ENCODE measurements at regions not wholly inside any gene's neighbourhood (a gene's known extent, or its start where the extent isn't known, plus 50 kb on each side); places are given as distances from the start of the nearest gene placed in this dataset.

- Histone ChIP-seq H3K27ac (ENCODE audit: low read depth, low read length, poor library complexity, severe bottlenecking) (no peak overlapping the region), H3K9me2 (ENCODE audit: insufficient read depth, low read length) (no peaks in the 10 kb centered on the region), H3K79me2 (ENCODE audit: insufficient read depth, low read depth, low read length) (no peaks in the 10 kb centered on the region), H3K36me3 (ENCODE audit: insufficient read depth, low read length) (no peaks in the 10 kb centered on the region), H3K4me2 (ENCODE audit: low read length) (no peak overlapping the region), H2AFZ (ENCODE audit: low read length) (no peak overlapping the region), H3K9me3 (ENCODE audit: low read length) (no peaks in the 10 kb centered on the region), H3K4me3 (ENCODE audit: low read depth, low read length, poor library complexity, severe bottlenecking) (no peak overlapping the region), H3K4me1 (ENCODE audit: insufficient read depth, low read length, poor library complexity, severe bottlenecking) (no peaks in the 10 kb centered on the region), H4K20me1 (ENCODE audit: insufficient read depth, low read length) (no peaks in the 10 kb centered on the region)
- no TSS peak for BruUV-seq (replicated peaks)
- intact Hi-C loops (cut with micrococcal nuclease; ENCODE audit: unreplicated experiment): no loop called here
- POLR2A ChIA-PET: no interaction called here
- no peak for DNase-seq (ENCODE audit: low spot score)
- CTCF ChIA-PET (ENCODE audit: unreplicated experiment): no interaction called here
- TF ChIP-seq EZH2phosphoT487 (IDR thresholded peaks at IDR 0.05; ENCODE audit: borderline replicate concordance, low read depth, low read length) (no peak), CTCF (conservative IDR thresholded peaks at IDR 0.05; ENCODE audit: low read length) (no peak)
These were observed 669.3 kb downstream of the TOX3 start for GRCh38 chr16:51877686-51878085.

GRCh38 chr16:51876934-51877333 lies 670.0 kb downstream of the TOX3 start:
- Histone ChIP-seq H3K9me2 (ENCODE audit: insufficient read depth, low read length) (no peaks in the 10 kb centered on the region), H3K79me2 (ENCODE audit: insufficient read depth, low read depth, low read length) (no peaks in the 10 kb centered on the region), H2AFZ (ENCODE audit: low read length) (no peak overlapping the region), H3K27ac (ENCODE audit: low read depth, low read length, poor library complexity, severe bottlenecking) (no peak overlapping the region), H3K9me3 (ENCODE audit: low read length) (no peaks in the 10 kb centered on the region), H3K36me3 (ENCODE audit: insufficient read depth, low read length) (no peaks in the 10 kb centered on the region), H3K4me1 (ENCODE audit: insufficient read depth, low read length, poor library complexity, severe bottlenecking) (no peaks in the 10 kb centered on the region), H3K4me3 (ENCODE audit: low read depth, low read length, poor library complexity, severe bottlenecking) (no peak overlapping the region), H4K20me1 (ENCODE audit: insufficient read depth, low read length) (no peaks in the 10 kb centered on the region), H3K4me2 (ENCODE audit: low read length) (no peak overlapping the region)
- no peak for DNase-seq (ENCODE audit: low spot score)
- intact Hi-C loops (cut with micrococcal nuclease; ENCODE audit: unreplicated experiment): no loop called here
- TF ChIP-seq CTCF (conservative IDR thresholded peaks at IDR 0.05; ENCODE audit: low read length) (no peak), EZH2phosphoT487 (IDR thresholded peaks at IDR 0.05; ENCODE audit: borderline replicate concordance, low read depth, low read length) (no peak)
- POLR2A ChIA-PET: interaction anchor here (1.0 kb wide), 1 partner anchor 12 kb away, joined by 4 read pairs; no protein-coding TSS in a partner anchor
- no TSS peak for BruUV-seq (replicated peaks)
- CTCF ChIA-PET (ENCODE audit: unreplicated experiment): no interaction called here

GRCh38 chr16:51876601-51876875 lies 670.4 kb downstream of the TOX3 start:
- Histone ChIP-seq H4K20me1 (ENCODE audit: insufficient read depth, low read length) (no peaks in the 10 kb centered on the region), H3K4me2 (ENCODE audit: low read length) (no peak overlapping the region), H3K36me3 (ENCODE audit: insufficient read depth, low read length) (no peaks in the 10 kb centered on the region), H3K79me2 (ENCODE audit: insufficient read depth, low read depth, low read length) (no peaks in the 10 kb centered on the region), H3K9me2 (ENCODE audit: insufficient read depth, low read length) (no peaks in the 10 kb centered on the region), H2AFZ (ENCODE audit: low read length) (no peak overlapping the region), H3K4me1 (ENCODE audit: insufficient read depth, low read length, poor library complexity, severe bottlenecking) (no peaks in the 10 kb centered on the region), H3K4me3 (ENCODE audit: low read depth, low read length, poor library complexity, severe bottlenecking) (no peak overlapping the region), H3K9me3 (ENCODE audit: low read length) (no peaks in the 10 kb centered on the region), H3K27ac (ENCODE audit: low read depth, low read length, poor library complexity, severe bottlenecking) (no peak overlapping the region)
- CTCF ChIA-PET (ENCODE audit: unreplicated experiment): no interaction called here
- no TSS peak for BruUV-seq (replicated peaks)
- TF ChIP-seq CTCF (conservative IDR thresholded peaks at IDR 0.05; ENCODE audit: low read length) (no peak), EZH2phosphoT487 (IDR thresholded peaks at IDR 0.05; ENCODE audit: borderline replicate concordance, low read depth, low read length) (no peak)
- DNase-seq (ENCODE audit: low spot score): no peak
- POLR2A ChIA-PET: interaction anchor here (1.0 kb wide), 1 partner anchor 12 kb away, joined by 4 read pairs; no protein-coding TSS in a partner anchor
- intact Hi-C loops (cut with micrococcal nuclease; ENCODE audit: unreplicated experiment): no loop called here

Measured in OCI-LY7 (cell line).